Thoracic aorta (tissue), 2 donors: ENCODE measurements at regions not wholly inside any gene's neighbourhood (a gene's known extent, or its start where the extent isn't known, plus 50 kb on each side); places are given as distances from the start of the nearest gene placed in this dataset.

Experiments
- ATAC-seq: fragments of 150-250 bp; one replicate; pipeline ENCODE4 v1.8.0; 2017; ENCODE audit warnings: low read depth; ENCODE audit not compliant: insufficient number of reproducible peaks, low FRiP score
- DNase-seq: peaks from one replicate; pipeline ENCODE4 v3.0.0-alpha.2; 2020; ENCODE audit warnings: low spot score
- H3K27ac ChIP-seq, 2 donors: fragments of 200-600 bp; sonication (generic); 1 replicate in 1 of 2; 2 replicates in 1 of 2; pipeline ENCODE4 v1.5.1; 2016; ENCODE audit warnings: mild to moderate bottlenecking in 2 of 2, moderate library complexity in 2 of 2
- H3K27me3 ChIP-seq: fragments of 200-600 bp; sonication (generic); replicated peaks from 2 replicates; pipeline ENCODE4 v1.6.0; 2016; ENCODE audit warnings: mild to moderate bottlenecking; ENCODE audit not compliant: insufficient read depth
- H3K36me3 ChIP-seq: fragments of 200-600 bp; sonication (generic); one replicate; pipeline ENCODE4 v1.5.1; 2016
- H3K4me1 ChIP-seq, 2 donors: fragments of 200-600 bp; sonication (generic); 1 replicate in 1 of 2; 2 replicates in 1 of 2; pipeline versions ENCODE4 v1.5.1 to v1.6.0; 2016; ENCODE audit warnings: low read depth in 2 of 2, mild to moderate bottlenecking in 1 of 2; ENCODE audit not compliant: control insufficient read depth in 1 of 2
- H3K4me3 ChIP-seq: fragments of 200-600 bp; sonication (generic); 2 replicates; pipeline ENCODE4 v1.5.1; 2016; ENCODE audit warnings: mild to moderate bottlenecking
- H3K9me3 ChIP-seq: fragments of 200-600 bp; sonication (generic); 2 replicates; pipeline ENCODE4 v1.5.1; 2016
- TF ChIP-seq, protein P1 (sequence below): fragments of 200-600 bp; sonication (generic); IDR thresholded peaks from one replicate; pipeline ENCODE4 v1.5.1; 2019; ENCODE audit warnings: antibody characterized with exemption

DNA sequence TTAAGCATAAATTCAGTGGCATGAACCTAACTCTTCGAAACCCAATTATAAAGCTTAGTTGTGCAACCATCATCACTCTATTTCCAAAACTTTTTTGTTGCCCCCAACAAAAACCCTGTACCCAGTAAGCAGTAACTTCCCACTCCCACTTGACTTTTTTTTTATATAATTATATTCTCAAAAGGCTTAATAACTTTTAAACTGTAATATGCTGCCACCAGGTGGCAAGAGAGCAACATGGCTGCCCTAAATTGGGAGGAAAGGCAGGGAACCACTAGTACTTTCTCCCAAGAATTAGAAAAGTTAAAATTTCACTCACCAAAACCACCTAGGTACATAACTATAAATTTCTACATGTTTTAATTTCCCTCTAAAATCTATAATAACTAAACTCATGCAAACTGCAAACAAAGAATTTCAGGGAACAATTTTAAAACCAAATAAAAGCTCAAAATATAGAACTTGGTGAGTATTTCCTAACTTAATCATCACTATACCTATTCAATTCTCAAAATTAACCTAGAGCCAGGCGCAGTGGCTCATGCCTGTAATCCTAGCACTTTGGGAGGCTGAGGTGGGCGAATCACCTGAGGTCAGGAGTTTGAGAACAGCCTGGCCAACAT, 50.2 kb upstream of the RNF38 start:
- Histone ChIP-seq H3K27me3 (no peaks in the 10 kb centered on the region), H3K4me3 (no peak overlapping the region), H3K9me3 (no peaks in the 10 kb centered on the region), H3K27ac (no peak overlapping the region), H3K4me1 (peaks cover 0 to 3% of the 10 kb centered on the region in 2 donors), H3K36me3 (no peaks in the 10 kb centered on the region)
- TF ChIP-seq, protein P1, sequence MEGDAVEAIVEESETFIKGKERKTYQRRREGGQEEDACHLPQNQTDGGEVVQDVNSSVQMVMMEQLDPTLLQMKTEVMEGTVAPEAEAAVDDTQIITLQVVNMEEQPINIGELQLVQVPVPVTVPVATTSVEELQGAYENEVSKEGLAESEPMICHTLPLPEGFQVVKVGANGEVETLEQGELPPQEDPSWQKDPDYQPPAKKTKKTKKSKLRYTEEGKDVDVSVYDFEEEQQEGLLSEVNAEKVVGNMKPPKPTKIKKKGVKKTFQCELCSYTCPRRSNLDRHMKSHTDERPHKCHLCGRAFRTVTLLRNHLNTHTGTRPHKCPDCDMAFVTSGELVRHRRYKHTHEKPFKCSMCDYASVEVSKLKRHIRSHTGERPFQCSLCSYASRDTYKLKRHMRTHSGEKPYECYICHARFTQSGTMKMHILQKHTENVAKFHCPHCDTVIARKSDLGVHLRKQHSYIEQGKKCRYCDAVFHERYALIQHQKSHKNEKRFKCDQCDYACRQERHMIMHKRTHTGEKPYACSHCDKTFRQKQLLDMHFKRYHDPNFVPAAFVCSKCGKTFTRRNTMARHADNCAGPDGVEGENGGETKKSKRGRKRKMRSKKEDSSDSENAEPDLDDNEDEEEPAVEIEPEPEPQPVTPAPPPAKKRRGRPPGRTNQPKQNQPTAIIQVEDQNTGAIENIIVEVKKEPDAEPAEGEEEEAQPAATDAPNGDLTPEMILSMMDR, result peak; percentile 58
- no peak for DNase-seq
- ATAC-seq, result no peak
